Tibial nerve (tissue), 4 donors: ENCODE measurements at regions not wholly inside any gene's neighbourhood (a gene's known extent, or its start where the extent isn't known, plus 50 kb on each side); places are given as distances from the start of the nearest gene placed in this dataset.
"Not testable (repeated sequence)": the region's sequence is repeated elsewhere in the genome, so short reads cannot be mapped to it uniquely, and the experiment has no call there.

Source experiments
- CTCF ChIP-seq, 5 experiments: fragments of 200-600 bp in 3 of 5; fragments of 450-650 bp in 2 of 5; sonication (generic) in 3 of 5; IDR thresholded peaks; one replicate each; pipeline ENCODE4 v1.5.1; 2016 to 2019; ENCODE audit warnings: antibody characterized with exemption in 5 of 5, mild to moderate bottlenecking in 3 of 5, moderate library complexity in 2 of 5
- EP300 ChIP-seq, 2 donors: sonication (generic); formaldehyde crosslinking; IDR thresholded peaks; one replicate each; pipeline ENCODE4 v1.6.1; 2017; ENCODE audit warnings: antibody characterized with exemption in 2 of 2, mild to moderate bottlenecking in 1 of 2
- POLR2A ChIP-seq, 2 donors: fragments of 450-650 bp; IDR thresholded peaks; one replicate each; pipeline ENCODE4 v1.6.1; 2017; ENCODE audit warnings: antibody characterized with exemption in 2 of 2, mild to moderate bottlenecking in 2 of 2, moderate library complexity in 2 of 2

DNA sequence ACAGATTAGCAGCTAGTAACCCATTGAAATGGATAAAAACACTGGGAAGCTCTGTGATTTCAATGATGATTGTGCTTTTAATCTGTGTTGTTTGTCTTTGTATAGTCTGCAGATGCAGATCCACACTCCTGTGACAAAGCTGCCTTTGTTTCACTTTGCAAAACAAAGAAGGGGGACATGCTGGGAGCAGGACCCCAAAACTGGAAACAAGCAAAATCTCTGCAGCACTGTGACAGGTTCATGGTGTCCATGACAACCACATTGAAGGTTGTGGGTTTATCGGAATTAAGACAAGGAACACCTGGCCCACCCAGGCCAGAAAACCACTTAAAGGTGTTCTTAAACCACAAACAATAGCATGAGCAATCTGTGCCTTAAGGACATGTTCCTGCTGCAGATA, 95.6 kb upstream of the PTGDR start:
- TF ChIP-seq CTCF, POLR2A, EP300 (IDR thresholded peaks at IDR 0.05): not testable (repeated sequence)
